ENCODE measurements at regions not wholly inside any gene's neighbourhood (a gene's known extent, or its start where the extent isn't known, plus 50 kb on each side); places are given as distances from the start of the nearest gene placed in this dataset.

DNA sequence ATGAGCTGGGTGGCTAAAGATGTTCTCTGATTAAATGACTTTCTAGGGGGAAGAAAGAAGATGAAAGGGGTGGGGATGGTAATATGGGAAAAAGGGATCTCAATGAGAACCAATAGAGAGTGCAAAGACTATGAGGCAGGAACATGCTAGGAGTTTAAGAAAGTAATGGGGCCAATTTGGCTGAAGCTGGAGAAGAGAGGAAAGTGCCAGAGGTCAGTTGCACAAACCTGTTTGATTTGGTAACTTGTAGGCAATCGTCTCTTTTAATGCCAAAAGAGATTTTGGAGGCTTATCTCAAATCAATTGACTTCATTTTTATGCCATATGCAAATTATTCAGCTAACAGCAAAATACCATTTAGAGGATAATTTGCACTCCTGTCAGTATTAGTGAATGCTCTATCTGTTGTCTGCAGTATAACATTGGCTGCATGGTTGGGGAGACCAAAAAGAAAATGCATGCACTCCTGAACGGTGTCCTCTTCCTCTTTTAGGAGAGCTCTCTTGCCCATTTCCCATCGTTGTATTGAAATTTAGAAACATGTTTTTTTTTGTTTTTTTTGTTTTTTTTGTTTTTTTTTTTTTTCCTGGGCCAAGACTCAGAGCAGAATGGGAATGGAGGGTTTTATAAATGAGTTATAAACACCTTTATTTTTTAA lies 193.9 kb downstream of the BTBD3 start:
- Histone ChIP-seq H3K27ac (peak overlapping the region; percentile 76), H3K4me2 (peak overlapping the region; percentile 95), H3K27me3 (ENCODE audit: insufficient read depth, low read depth) (no peaks in the 10 kb centered on the region), H3K4me1 (ENCODE audit: low read depth, poor library complexity, severe bottlenecking) (peaks cover 74% of the 10 kb centered on the region), H2AFZ (ENCODE audit: low read depth) (peak overlapping the region; percentile 34), H3K36me3 (ENCODE audit: insufficient read depth) (no peaks in the 10 kb centered on the region), H4K20me1 (ENCODE audit: insufficient read depth) (no peaks in the 10 kb centered on the region), H3K4me3 (IDR thresholded peaks at IDR 0.05; ENCODE audit: insufficient read depth, low read depth, low read length) (no peak overlapping the region), H3K79me2 (ENCODE audit: insufficient read depth, low read depth) (no peaks in the 10 kb centered on the region), H3K9ac (peak overlapping the region; percentile 12; the same call in 1 of the 2 replicates)
- TF ChIP-seq CTCF (conservative IDR thresholded peaks at IDR 0.05; ENCODE audit: low read depth, low read length), result no peak

GRCh38 chr20:12112089-12112474 lies 194.4 kb downstream of the BTBD3 start:
- peak overlapping the region; percentile 76; the same call in 1 of the 2 replicates for H3K27ac ChIP-seq
- no peaks in the 10 kb centered on the region for H3K36me3 ChIP-seq (ENCODE audit: insufficient read depth)
- no peak overlapping the region for H3K9ac ChIP-seq
- peak overlapping the region; percentile 9; the same call in 1 of the 2 replicates for H3K4me2 ChIP-seq
- no peak overlapping the region for H2AFZ ChIP-seq (ENCODE audit: low read depth)
- H3K4me3 ChIP-seq (IDR thresholded peaks at IDR 0.05; ENCODE audit: insufficient read depth, low read depth, low read length), result no peak overlapping the region
- H4K20me1 ChIP-seq (ENCODE audit: insufficient read depth), result no peaks in the 10 kb centered on the region
- no peaks in the 10 kb centered on the region for H3K27me3 ChIP-seq (ENCODE audit: insufficient read depth, low read depth)
- H3K79me2 ChIP-seq (ENCODE audit: insufficient read depth, low read depth), result no peaks in the 10 kb centered on the region
- peaks cover 74% of the 10 kb centered on the region for H3K4me1 ChIP-seq (ENCODE audit: low read depth, poor library complexity, severe bottlenecking)
- no peak for TF ChIP-seq CTCF (conservative IDR thresholded peaks at IDR 0.05; ENCODE audit: low read depth, low read length)

GRCh38 chr20:12112665-12113064 lies 195.0 kb downstream of the BTBD3 start:
- Histone ChIP-seq H3K36me3 (ENCODE audit: insufficient read depth) (no peaks in the 10 kb centered on the region), H3K4me3 (IDR thresholded peaks at IDR 0.05; ENCODE audit: insufficient read depth, low read depth, low read length) (no peak overlapping the region), H4K20me1 (ENCODE audit: insufficient read depth) (no peaks in the 10 kb centered on the region), H3K27me3 (ENCODE audit: insufficient read depth, low read depth) (no peaks in the 10 kb centered on the region), H3K27ac (no peak overlapping the region), H3K9ac (no peak overlapping the region), H3K79me2 (ENCODE audit: insufficient read depth, low read depth) (no peaks in the 10 kb centered on the region), H2AFZ (ENCODE audit: low read depth) (no peak overlapping the region), H3K4me1 (ENCODE audit: low read depth, poor library complexity, severe bottlenecking) (peaks cover 74% of the 10 kb centered on the region), H3K4me2 (peak overlapping the region; percentile 9; the same call in 1 of the 2 replicates)
- no peak for TF ChIP-seq CTCF (conservative IDR thresholded peaks at IDR 0.05; ENCODE audit: low read depth, low read length)

DNA sequence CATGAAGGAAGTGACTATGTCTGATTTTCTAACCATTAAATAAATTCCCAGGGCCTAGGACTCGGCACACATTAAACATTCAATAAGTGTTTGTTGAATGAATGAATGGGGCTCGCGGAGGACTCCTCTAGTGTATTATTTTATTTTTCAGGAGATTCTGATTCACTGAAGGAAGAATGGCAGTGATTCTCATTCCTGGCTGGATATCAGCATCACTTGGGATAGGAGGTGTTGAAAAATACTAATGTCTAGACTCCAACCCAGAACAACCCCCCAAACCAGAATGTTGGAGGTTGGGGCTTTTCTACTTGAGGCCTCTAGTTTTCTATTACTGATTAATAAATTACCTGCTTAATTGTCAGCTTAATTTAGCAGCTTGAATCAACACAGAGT lies 195.4 kb downstream of the BTBD3 start:
- H3K27ac ChIP-seq, result peak overlapping the region; percentile 42; the same call in 1 of the 2 replicates

More for the DNA sequence above, 195.4 kb downstream of the BTBD3 start:
- Histone ChIP-seq H3K36me3 (ENCODE audit: insufficient read depth) (no peaks in the 10 kb centered on the region), H3K4me3 (IDR thresholded peaks at IDR 0.05; ENCODE audit: insufficient read depth, low read depth, low read length) (no peak overlapping the region), H3K4me2 (peak overlapping the region; percentile 62), H3K9ac (no peak overlapping the region), H3K27me3 (ENCODE audit: insufficient read depth, low read depth) (no peaks in the 10 kb centered on the region), H3K4me1 (ENCODE audit: low read depth, poor library complexity, severe bottlenecking) (peaks cover 72% of the 10 kb centered on the region), H2AFZ (ENCODE audit: low read depth) (peak overlapping the region; percentile 69; the same call in 1 of the 2 replicates), H3K79me2 (ENCODE audit: insufficient read depth, low read depth) (no peaks in the 10 kb centered on the region), H4K20me1 (ENCODE audit: insufficient read depth) (no peaks in the 10 kb centered on the region)
- no peak for TF ChIP-seq CTCF (conservative IDR thresholded peaks at IDR 0.05; ENCODE audit: low read depth, low read length)

Measured in KMS-11 (cell line).